ENCODE measurements at regions not wholly inside any gene's neighbourhood (a gene's known extent, or its start where the extent isn't known, plus 50 kb on each side); places are given as distances from the start of the nearest gene placed in this dataset.

GRCh38 chr2:194176134-194176533 lies 1480.9 kb upstream of the SLC39A10 start:
- Mint-ChIP-seq H3K36me3 (peaks cover 5% of the 10 kb centered on the region), H3K27ac (no peak overlapping the region), H3K27me3 (ENCODE audit: low read depth) (no peaks in the 10 kb centered on the region), H3K4me3 (no peak overlapping the region), H3K9me3 (peaks cover 12% of the 10 kb centered on the region), H3K4me1 (no peaks in the 10 kb centered on the region)
- CTCF ChIA-PET = no interaction called here
- TF ChIP-seq NR2C2 (CRISPR knock-in tag; IDR thresholded peaks at IDR 0.05) (no peak), ZSCAN18 (CRISPR knock-in tag; IDR thresholded peaks at IDR 0.05) (no peak), CREM (CRISPR knock-in tag; IDR thresholded peaks at IDR 0.05) (no peak)
- POLR2A ChIA-PET = interaction anchor here (0.6 kb wide), 1 partner anchor 79 kb away, joined by 3 read pairs; no protein-coding TSS in a partner anchor
- ATAC-seq = no peak
- DNase-seq (ENCODE audit: low spot score) = no peak

GRCh38 chr2:194166818-194167217 lies 1490.2 kb upstream of the SLC39A10 start:
- ChIA-PET CTCF (no interaction called here), POLR2A (no interaction called here)
- peak; percentile 82 for ATAC-seq
- H3K4me1 Mint-ChIP-seq = no peaks in the 10 kb centered on the region
- TF ChIP-seq GRHL2 (CRISPR knock-in tag; IDR thresholded peaks at IDR 0.05; ENCODE audit: insufficient replicate concordance, severe bottlenecking) (no peak), MAX (CRISPR knock-in tag; IDR thresholded peaks at IDR 0.05) (no peak), ZNF138 (CRISPR knock-in tag; conservative IDR thresholded peaks at IDR 0.05) (no peak), CTCF (IDR thresholded peaks at IDR 0.05) (peak; percentile 35; the same call in 1 of the 2 replicates)
- no peak overlapping the region for H3K4me3 Mint-ChIP-seq
- H3K27me3 Mint-ChIP-seq (ENCODE audit: low read depth) = no peaks in the 10 kb centered on the region
- H3K27ac Mint-ChIP-seq = no peak overlapping the region
- no peak for DNase-seq (ENCODE audit: low spot score)
- H3K36me3 Mint-ChIP-seq = no peaks in the 10 kb centered on the region
- no peaks in the 10 kb centered on the region for H3K9me3 Mint-ChIP-seq

GRCh38 chr2:194155431-194155830 lies 1501.6 kb upstream of the SLC39A10 start:
- Mint-ChIP-seq H3K27ac (no peak overlapping the region), H3K27me3 (ENCODE audit: low read depth) (no peaks in the 10 kb centered on the region), H3K36me3 (peaks cover 15% of the 10 kb centered on the region), H3K9me3 (peaks cover 40% of the 10 kb centered on the region), H3K4me3 (no peak overlapping the region), H3K4me1 (no peaks in the 10 kb centered on the region)
- CTCF ChIA-PET = no interaction called here
- ATAC-seq (no peak), DNase-seq (ENCODE audit: low spot score) (no peak)
- no peak for TF ChIP-seq SP1 (CRISPR knock-in tag; conservative IDR thresholded peaks at IDR 0.05)
- no peak for TF ChIP-seq ZNF396 (CRISPR knock-in tag; IDR thresholded peaks at IDR 0.05; ENCODE audit: borderline replicate concordance)
- no peak for TF ChIP-seq ATF1 (CRISPR knock-in tag; IDR thresholded peaks at IDR 0.05)
- TF ChIP-seq GTF2I (CRISPR knock-in tag; conservative IDR thresholded peaks at IDR 0.05) = no peak
- no peak for TF ChIP-seq USF2 (CRISPR knock-in tag; IDR thresholded peaks at IDR 0.05)
- TF ChIP-seq MLX (CRISPR knock-in tag; IDR thresholded peaks at IDR 0.05) = no peak
- no peak for TF ChIP-seq CREM (CRISPR knock-in tag; IDR thresholded peaks at IDR 0.05)
- POLR2A ChIA-PET = no interaction called here

- Mint-ChIP-seq H3K36me3 (no peaks in the 10 kb centered on the region), H3K4me3 (no peak overlapping the region), H3K27me3 (ENCODE audit: low read depth) (no peaks in the 10 kb centered on the region), H3K9me3 (peaks cover 6% of the 10 kb centered on the region), H3K27ac (no peak overlapping the region), H3K4me1 (no peaks in the 10 kb centered on the region)
- ATAC-seq (no peak), DNase-seq (ENCODE audit: low spot score) (no peak)
- CTCF ChIA-PET = no interaction called here
- POLR2A ChIA-PET = no interaction called here
- TF ChIP-seq E2F5 (CRISPR knock-in tag; IDR thresholded peaks at IDR 0.05) (no peak), SMAD4 (CRISPR knock-in tag; IDR thresholded peaks at IDR 0.05) (no peak), ZMAT4 (CRISPR knock-in tag; IDR thresholded peaks at IDR 0.05) (no peak), HMGA2 (CRISPR knock-in tag; IDR thresholded peaks at IDR 0.05) (no peak), PREB (CRISPR knock-in tag; IDR thresholded peaks at IDR 0.05; ENCODE audit: borderline replicate concordance) (no peak), ZNF671 (CRISPR knock-in tag; IDR thresholded peaks at IDR 0.05) (no peak), ZNF512 (CRISPR knock-in tag; IDR thresholded peaks at IDR 0.05; ENCODE audit: borderline replicate concordance) (no peak)
These were observed 1505.8 kb upstream of the SLC39A10 start for GRCh38 chr2:194151231-194151630.

All from WTC11 (cell line).